CD4-positive, alpha-beta T cell (primary cell): ENCODE measurements at regions not wholly inside any gene's neighbourhood (a gene's known extent, or its start where the extent isn't known, plus 50 kb on each side); places are given as distances from the start of the nearest gene placed in this dataset.

Source experiments
- ATAC-seq: fragments of 200-7000 bp; cut with Tn5 transposase; one replicate; pipeline ENCODE4 v1.10.0; 2022; ENCODE audit warnings: mild to moderate bottlenecking; ENCODE audit not compliant: poor library complexity
- CTCF ChIA-PET: fragments of 350-600 bp; sonication (Branson Sonifier 250); formaldehyde crosslinking; loops from one replicate; lab custom pipeline; 2021; ENCODE audit warnings: antibody characterized with exemption, inconsistent platforms; lab: Charles Lee
- POLR2A ChIA-PET: fragments of 350-600 bp; sonication (Branson Sonifier 250); formaldehyde crosslinking; loops from one replicate; lab custom pipeline; 2021; ENCODE audit warnings: antibody characterized with exemption, inconsistent platforms; lab: Charles Lee
- DNase-seq, 14 experiments: peaks; one replicate each; pipeline ENCODE4 v3.0.0-alpha.2; 2013 to 2020; ENCODE audit warnings: mixed read lengths in 2 of 14
- H3K27ac ChIP-seq, 2 donors: one replicate each; pipeline versions ENCODE4 v1.5.1 to v1.7.0; 2013; ENCODE audit warnings: low read length in 2 of 2, low read depth in 1 of 2, mild to moderate bottlenecking in 1 of 2
- H3K27me3 ChIP-seq, 2 experiments: 1 replicate in 1 of 2; 2 replicates in 1 of 2; pipeline versions ENCODE4 v1.6.1 to v1.7.0; 2013; ENCODE audit warnings: low read length in 2 of 2, control low read depth in 1 of 2, mild to moderate bottlenecking in 1 of 2, moderate library complexity in 1 of 2; ENCODE audit not compliant: insufficient read depth in 2 of 2, control insufficient read depth in 1 of 2
- H3K36me3 ChIP-seq: one replicate; pipeline ENCODE4 v1.6.1; 2013; ENCODE audit warnings: low read length, control low read depth; ENCODE audit not compliant: insufficient read depth
- H3K4me1 ChIP-seq: one replicate; pipeline ENCODE4 v1.6.1; 2013; ENCODE audit warnings: low read length, control low read depth; ENCODE audit not compliant: insufficient read depth
- H3K4me3 ChIP-seq: one replicate; pipeline ENCODE4 v1.5.1; 2013; ENCODE audit warnings: mild to moderate bottlenecking, low read length, moderate library complexity
- H3K9me3 ChIP-seq, 2 experiments: 1 replicate in 1 of 2; 2 replicates in 1 of 2; pipeline versions ENCODE4 v1.6.1 to v1.7.0; 2013; ENCODE audit warnings: low read length in 2 of 2, mild to moderate bottlenecking in 2 of 2, control low read depth in 1 of 2, moderate library complexity in 1 of 2; ENCODE audit not compliant: control insufficient read depth in 1 of 2, insufficient read depth in 1 of 2
- H3K27ac Mint-ChIP-seq: one replicate; pipeline ENCODE4 v1.8.0; 2020; ENCODE audit warnings: mixed read lengths
- H3K27me3 Mint-ChIP-seq: one replicate; pipeline ENCODE4 v1.8.0; 2021; ENCODE audit warnings: mixed read lengths
- H3K36me3 Mint-ChIP-seq: one replicate; pipeline ENCODE4 v1.8.0; 2021; ENCODE audit warnings: low read depth, mixed read lengths
- H3K4me1 Mint-ChIP-seq: one replicate; pipeline ENCODE4 v1.8.0; 2021; ENCODE audit warnings: low read depth, mixed read lengths
- H3K4me3 Mint-ChIP-seq: one replicate; pipeline ENCODE4 v1.8.0; 2020; ENCODE audit warnings: mild to moderate bottlenecking, mixed read lengths
- H3K9me3 Mint-ChIP-seq: one replicate; pipeline ENCODE4 v1.8.0; 2020; ENCODE audit warnings: mixed read lengths
- CTCF ChIP-seq: fragments of 200-600 bp; IDR thresholded peaks from one replicate; pipeline ENCODE4 v1.8.0; 2022; ENCODE audit warnings: antibody characterized with exemption, mild to moderate bottlenecking
- intact Hi-C, 2 experiments: fragments of 100-400 bp; cut with DNase I in 1 of 2; cut with micrococcal nuclease in 1 of 2; formaldehyde crosslinking; loops; one replicate each; pipeline versions ENCODE4 v1.15.1 to v1.9.0; 2023 to 2025; cut with DNase I, micrococcal nuclease

GRCh38 chr11:25529572-25529971 is 802.4 kb upstream of the ANO3 start:
- Histone ChIP-seq H3K27me3 (no peaks in the 10 kb centered on the region), H3K36me3 (no peaks in the 10 kb centered on the region), H3K4me1 (no peaks in the 10 kb centered on the region), H3K4me3 (no peak overlapping the region), H3K27ac (no peak overlapping the region), H3K9me3 (peaks cover 0 to 7% of the 10 kb centered on the region in 2 experiments)
- DNase-seq (no peak), ATAC-seq (no peak)
- peaks cover 4% of the 10 kb centered on the region for H3K9me3 Mint-ChIP-seq
- H3K27me3 Mint-ChIP-seq = no peaks in the 10 kb centered on the region
- POLR2A ChIA-PET = no interaction called here
- intact Hi-C loops = no loop called here
- H3K27ac Mint-ChIP-seq = no peak overlapping the region
- no peaks in the 10 kb centered on the region for H3K4me1 Mint-ChIP-seq
- H3K4me3 Mint-ChIP-seq = no peak overlapping the region
- TF ChIP-seq CTCF = no peak
- no peaks in the 10 kb centered on the region for H3K36me3 Mint-ChIP-seq
- CTCF ChIA-PET = no interaction called here

- CTCF ChIA-PET = no interaction called here
- Mint-ChIP-seq H3K36me3 (no peaks in the 10 kb centered on the region), H3K9me3 (peaks cover 7% of the 10 kb centered on the region), H3K4me3 (no peak overlapping the region), H3K27ac (no peak overlapping the region), H3K27me3 (no peaks in the 10 kb centered on the region), H3K4me1 (no peaks in the 10 kb centered on the region)
- no peak for DNase-seq
- no peaks in the 10 kb centered on the region for H3K36me3 ChIP-seq
- TF ChIP-seq CTCF = no peak
- H3K4me3 ChIP-seq = no peak overlapping the region
- H3K4me1 ChIP-seq = no peaks in the 10 kb centered on the region
- H3K27me3 ChIP-seq = no peaks in the 10 kb centered on the region
- no peak for ATAC-seq
- H3K27ac ChIP-seq = no peak overlapping the region
- H3K9me3 ChIP-seq = peaks cover 0 to 3% of the 10 kb centered on the region in 2 experiments
- intact Hi-C loops = no loop called here
- POLR2A ChIA-PET = no interaction called here
These were observed 796.3 kb upstream of the ANO3 start for GRCh38 chr11:25535467-25536272.

GRCh38 chr11:25536289-25536688 is 795.6 kb upstream of the ANO3 start:
- CTCF ChIA-PET = no interaction called here
- no peaks in the 10 kb centered on the region for H3K36me3 Mint-ChIP-seq

More at GRCh38 chr11:25536289-25536688, 795.6 kb upstream of the ANO3 start:
- no peak for TF ChIP-seq CTCF
- intact Hi-C loops = no loop called here
- no peaks in the 10 kb centered on the region for H3K27me3 Mint-ChIP-seq
- H3K9me3 Mint-ChIP-seq = peaks cover 7% of the 10 kb centered on the region
- no peak overlapping the region for H3K4me3 Mint-ChIP-seq
- DNase-seq = no peak
- H3K36me3 ChIP-seq = no peaks in the 10 kb centered on the region
- no peak overlapping the region for H3K4me3 ChIP-seq
- H3K27ac Mint-ChIP-seq = no peak overlapping the region
- H3K27ac ChIP-seq = no peak overlapping the region
- POLR2A ChIA-PET = no interaction called here
- no peaks in the 10 kb centered on the region for H3K27me3 ChIP-seq
- no peaks in the 10 kb centered on the region for H3K4me1 Mint-ChIP-seq
- no peak for ATAC-seq
- no peaks in the 10 kb centered on the region for H3K4me1 ChIP-seq
- H3K9me3 ChIP-seq = no peaks in the 10 kb centered on the region
